T1000 (cell line): ENCODE measurements at regions not wholly inside any gene's neighbourhood (a gene's known extent, or its start where the extent isn't known, plus 50 kb on each side); places are given as distances from the start of the nearest gene placed in this dataset.
"Not testable (repeated sequence)": the region's sequence is repeated elsewhere in the genome, so short reads cannot be mapped to it uniquely, and the experiment has no call there.

Experiments
- DNase-seq: peaks from one replicate; lab custom pipeline; 2025; ENCODE audit warnings: mixed read lengths; lab: John Stamatoyannopoulos, UW

DNA sequence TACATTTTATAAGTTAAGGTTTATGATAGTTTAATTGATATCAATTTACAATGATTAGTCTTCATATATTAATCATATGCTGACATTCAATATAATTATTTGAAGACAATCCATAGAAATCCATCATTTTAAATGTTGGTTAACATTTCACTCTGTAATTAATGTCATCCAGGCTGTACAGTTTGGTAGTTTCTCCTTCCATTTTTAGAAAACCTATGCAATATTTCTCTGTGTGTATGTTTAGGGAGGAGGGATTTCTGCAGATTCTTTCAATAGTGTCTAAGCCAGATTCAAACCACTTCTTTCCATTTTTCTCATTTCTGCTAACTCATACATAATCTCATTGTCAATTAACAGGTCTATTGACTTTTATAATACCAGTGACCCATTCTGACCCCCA lies 1159.0 kb upstream of the ATXN8OS start:
- no peak for DNase-seq

DNA sequence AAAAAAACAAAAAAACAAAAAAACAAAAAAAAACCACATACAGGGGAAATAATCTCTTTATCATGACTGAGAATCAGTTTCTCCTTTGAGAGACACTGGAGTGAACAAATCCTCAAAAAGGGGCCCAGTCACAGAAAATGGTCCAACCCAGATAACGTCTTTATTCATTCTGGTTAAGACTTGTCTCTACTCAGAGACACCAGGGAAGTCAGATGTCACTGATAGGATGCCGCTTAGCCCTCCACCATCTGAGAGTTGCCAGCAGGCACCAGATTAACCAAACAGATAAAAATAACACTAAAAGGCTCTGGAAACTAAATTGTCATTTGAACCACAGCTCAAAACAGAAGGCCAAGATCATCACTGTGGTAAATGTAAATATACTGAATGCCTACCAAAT lies 1163.4 kb upstream of the ATXN8OS start:
- DNase-seq, result no peak

DNA sequence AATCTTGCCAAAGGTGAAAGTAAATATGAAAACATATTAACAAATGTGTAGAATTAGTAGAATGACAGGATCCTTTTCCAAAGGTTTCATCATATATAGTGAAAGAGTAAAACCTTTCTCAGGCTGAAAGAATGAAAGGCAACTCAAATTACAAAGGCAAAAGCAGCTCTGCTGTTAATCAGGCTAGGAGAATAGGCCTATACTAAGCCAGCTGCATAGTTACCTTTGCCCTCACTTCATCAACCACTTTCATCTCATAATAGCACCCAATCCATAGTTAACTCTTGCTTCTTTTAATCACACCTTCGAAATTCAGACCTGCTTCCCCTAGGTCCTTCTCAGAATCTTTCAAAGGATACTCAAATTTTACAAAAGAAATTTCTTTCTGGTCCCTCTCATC lies 1167.6 kb upstream of the ATXN8OS start:
- DNase-seq, result no peak

DNA sequence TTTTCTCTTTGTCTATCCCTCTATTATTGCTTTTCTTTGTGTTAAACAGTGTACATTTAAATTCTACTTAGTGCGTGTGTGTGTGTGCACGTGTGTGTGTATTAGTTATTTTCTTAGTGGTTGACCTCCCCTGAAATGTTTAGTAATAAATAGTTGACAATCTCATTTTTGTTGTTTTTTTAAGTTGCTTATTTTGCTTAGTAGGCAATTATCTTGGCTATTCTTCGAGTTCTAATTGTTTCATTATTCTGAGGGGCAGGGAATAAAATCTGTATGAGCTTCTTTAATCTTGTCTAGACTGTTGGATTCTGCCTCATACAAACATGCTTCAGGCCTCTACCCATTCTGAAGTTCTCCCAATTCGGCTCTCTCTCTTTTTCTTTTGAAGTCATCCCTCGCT lies 1169.0 kb upstream of the ATXN8OS start:
- DNase-seq, result no peak

DNA sequence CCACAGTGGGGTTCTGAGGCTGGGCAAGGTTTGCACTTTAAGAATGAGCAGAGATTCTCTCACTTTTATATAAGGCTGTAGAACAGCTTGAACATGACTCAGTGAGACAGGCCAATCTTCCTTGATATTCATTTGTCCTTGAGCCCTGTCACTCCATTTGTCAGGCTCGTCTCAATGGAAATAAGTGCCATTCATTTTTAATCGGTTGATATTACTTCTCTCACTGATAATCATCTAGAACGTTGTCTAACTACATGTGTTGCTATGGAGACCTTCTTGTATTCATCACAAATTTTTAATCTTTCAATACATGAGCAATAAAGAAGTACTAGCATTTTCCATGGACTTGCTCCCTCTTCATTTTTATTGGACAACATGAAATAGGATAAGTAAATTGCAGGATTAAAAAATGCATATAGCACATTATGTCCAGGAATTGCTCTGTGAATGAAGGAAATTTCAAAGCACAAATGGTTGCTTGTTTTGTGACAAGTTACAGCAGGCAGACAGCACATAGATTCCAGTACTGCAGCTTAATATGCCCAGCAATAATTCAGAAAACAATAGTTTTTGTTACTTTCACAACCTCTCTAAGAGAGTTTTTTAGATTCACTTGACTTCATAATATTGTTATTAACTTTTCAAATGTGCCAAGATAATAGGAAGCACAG lies 1178.4 kb upstream of the ATXN8OS start:
- no peak for DNase-seq

DNA sequence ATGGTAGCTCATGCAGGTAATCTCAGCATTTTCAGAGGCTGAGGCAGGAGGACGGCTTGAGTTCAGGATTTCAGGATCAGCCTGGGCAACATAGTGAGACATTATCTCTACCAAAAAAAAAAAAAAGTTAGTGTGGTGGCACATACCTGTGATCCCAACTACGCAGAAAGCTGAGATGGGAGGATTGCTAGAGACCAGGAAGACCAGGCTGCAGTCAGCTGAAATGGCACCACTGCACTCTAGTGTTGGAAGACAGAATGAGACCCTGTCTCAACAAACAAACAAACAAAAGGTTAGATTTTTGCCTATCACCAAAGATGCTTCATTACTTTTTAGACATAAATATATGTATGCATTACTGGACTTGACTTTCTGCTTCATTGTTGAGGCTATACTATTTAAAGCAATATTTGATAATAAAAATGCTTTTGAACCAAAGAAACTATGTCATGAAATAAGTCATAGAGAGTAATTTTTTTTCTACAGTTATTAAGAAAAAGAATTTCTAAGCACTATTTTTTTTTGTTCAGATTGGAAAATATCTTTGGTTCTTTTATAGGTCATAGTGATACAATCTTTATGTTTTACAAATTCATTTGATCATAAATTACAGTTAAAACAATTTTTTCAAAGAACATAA lies 1180.1 kb upstream of the ATXN8OS start:
- no peak for DNase-seq

DNA sequence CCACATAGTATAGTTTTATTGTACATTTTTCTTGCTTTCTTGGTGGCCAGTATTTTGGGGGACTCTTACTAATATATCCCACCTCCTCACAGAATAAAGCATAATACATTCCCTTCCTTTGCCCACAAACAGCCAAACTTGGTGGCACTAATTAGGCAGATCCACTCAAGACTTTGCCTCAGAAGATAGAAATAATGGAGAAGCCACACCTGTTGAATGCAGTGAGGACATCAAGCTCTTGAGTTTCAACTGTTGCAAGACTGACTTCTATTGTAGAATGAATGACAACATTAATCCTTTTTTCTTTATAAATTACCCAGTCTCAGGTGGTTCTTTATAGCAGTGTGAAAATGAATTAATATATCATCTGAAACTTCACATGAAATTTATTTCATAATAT lies 1183.6 kb upstream of the ATXN8OS start:
- no peak for DNase-seq

DNA sequence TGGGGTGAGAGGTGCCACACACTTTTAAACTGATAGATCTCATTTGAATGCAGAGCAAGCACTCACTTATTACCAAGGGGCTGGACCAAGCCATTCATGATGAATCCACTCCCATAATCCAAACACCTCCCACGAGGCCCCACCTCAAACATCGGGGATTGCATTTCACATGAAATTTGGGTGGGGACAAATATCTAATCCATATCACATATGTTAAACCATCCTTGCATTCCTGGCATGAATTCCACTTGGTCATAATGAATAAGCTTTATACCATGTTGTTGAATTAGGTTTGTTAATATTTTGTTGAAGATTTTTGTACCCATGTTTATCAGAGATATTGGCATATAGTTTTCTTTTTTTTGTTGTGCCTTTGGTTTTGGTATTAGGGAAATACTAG lies 1198.7 kb upstream of the ATXN8OS start:
- no peak for DNase-seq

DNA sequence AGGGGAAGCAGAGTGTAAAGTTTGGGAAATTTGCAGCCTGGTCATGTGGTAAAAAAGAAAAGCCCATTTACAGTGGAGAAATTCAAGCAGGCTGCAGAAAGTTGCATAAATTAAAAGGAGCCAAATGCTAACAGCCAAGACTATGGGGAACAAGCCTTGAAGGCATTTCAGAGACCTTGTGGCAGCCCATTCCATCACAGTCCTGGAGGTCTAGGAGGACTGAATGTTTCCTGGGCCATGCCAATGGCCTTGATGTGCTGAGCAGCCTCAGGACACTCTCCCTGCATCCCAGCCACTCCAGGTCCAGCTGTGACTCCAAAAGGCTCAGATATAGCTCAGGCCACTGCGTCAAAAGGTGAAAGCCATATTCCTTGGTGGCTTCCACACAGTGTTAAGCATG lies 1202.4 kb upstream of the ATXN8OS start:
- DNase-seq, result no peak

DNA sequence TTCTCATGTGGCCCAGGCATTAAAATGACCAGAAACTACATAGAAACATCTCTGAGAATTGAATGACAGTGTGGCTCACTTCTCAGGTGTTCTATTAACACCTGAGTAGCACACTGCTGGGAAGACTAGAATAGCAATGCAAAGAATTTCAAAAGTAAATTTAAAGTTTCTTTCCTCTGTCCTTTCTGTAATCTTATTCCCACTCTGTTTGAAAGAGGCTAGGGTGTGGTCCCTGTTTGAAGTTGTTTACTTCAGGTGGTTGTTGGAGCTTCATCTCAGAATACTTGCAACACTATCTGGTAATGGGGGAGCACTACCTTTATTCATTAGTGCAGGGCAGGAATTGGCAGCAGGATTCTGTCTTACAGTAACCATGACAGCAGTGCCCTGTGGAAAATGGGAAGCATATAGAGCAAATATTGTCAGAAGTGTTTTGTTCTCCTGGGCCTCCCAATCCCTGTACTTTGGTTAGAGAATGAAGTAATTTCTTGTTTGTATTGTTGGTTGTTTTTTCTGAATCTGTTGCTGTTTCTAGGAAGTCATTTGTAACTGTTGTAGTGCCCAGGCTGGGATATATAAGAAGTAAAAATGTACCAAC lies 1210.2 kb upstream of the ATXN8OS start:
- DNase-seq, result no peak

DNA sequence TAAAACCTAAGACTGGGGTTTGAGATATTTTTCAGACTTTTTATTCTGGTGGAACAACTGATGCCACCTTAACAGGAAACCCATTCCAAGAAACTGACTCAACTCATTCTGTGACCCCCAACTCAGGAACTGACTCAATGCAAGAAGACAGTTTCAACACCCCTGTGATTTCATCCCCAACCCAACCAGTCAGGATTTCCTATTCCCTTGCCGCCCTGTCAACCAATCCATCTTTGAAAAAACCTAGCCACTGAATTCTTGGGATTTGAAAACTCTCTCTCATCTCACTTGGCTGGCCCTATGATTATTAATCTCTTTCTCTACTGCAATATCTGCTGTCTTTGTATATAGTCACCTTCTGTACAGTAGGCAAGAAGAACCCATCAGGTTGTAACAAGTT lies 1211.9 kb upstream of the ATXN8OS start:
- no peak for DNase-seq

DNA sequence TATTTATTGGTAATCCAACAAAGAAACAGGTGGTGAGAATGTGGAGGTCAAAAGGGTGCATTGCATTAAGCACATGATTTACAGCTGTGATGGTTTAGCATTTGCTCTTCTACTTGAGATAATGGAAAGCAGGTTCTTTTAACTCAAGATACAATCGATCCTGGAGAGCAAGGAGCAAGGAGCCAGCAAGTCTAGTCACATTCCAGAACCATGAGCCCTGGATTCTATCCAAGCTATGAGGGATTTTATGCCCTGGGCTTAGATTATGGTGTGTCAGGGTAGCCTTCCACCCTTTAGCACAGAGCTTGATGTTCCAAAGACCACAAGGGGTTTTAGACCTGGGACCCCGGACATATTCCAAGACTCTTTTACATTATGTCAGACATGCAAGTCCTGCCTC lies 1213.9 kb upstream of the ATXN8OS start:
- not testable (repeated sequence) for DNase-seq

DNA sequence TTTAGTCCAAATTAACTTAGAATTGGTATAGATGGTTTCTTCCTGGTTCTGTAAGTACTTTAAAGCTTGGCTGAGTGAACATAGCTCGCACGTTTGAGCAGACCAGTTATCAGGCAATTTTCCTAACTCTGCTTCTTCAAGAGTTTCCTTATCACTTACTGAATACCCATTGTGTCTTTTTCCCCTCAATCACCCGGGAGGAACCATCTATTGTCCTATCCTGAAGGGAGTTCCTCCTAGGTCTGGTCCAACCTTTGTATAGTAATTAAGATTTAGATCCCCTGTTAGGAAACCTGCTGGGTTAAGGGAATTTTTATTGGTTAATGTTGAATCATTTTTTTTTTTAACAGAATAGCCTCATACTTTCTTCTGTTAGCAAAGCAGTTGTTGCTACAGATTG lies 1215.0 kb upstream of the ATXN8OS start:
- not testable (repeated sequence) for DNase-seq

DNA sequence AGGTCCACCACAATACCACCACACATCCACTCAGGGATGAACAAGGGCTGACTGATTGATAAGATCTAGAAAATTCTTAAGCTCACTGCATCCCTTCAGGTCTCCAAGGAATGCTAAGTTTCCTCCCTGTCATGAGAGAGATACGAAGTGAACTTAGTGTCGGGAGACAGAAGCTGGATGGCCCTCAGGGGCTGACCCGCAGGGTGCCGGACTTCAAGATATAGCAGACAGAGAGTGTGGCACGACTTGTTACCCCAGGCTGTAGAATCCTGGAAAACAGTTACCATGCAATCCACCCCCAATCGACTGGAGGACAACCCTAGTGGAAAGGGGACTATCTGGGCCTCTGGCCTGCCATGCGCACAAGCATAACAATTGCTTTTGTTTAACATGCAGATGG lies 1217.5 kb upstream of the ATXN8OS start:
- DNase-seq, result not testable (repeated sequence)

DNA sequence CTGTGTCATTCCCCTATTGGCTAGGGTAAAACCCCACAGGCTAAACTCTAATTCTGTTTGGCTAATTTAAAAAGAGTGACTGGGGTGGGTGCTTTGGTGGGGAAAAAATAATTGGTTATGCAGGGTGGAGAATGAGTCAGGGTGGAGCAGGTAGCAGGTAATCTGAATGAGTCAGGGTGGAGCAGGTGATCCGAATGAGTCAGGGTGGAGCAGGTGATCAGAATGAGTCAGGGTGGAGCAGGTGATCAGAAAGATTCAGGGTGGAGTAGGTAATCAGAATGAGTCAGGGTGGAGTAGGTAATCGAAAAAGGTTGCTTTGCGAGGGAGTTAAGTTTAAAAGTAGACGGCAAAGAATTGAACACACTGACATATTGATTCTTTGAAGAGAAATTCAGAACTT lies 1218.8 kb upstream of the ATXN8OS start:
- DNase-seq, result no peak

DNA sequence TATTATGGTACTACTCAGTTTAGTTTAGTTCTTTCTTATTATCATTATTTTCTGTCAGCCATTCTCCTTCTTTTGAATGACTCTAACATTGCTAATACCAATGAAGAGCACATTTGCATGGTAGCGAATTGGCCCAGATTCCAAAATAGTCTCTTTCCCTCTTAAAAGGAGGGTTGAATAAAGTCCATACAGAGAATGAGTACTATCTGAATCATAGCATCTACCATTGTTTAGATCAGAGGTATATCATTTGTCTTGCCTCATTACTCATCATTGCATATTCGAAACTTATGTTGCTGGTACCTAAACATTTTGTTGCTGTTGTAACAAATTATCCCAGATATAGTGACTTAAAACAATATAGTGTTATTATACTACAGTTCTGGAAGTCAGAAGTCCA lies 1235.3 kb upstream of the ATXN8OS start:
- no peak for DNase-seq

DNA sequence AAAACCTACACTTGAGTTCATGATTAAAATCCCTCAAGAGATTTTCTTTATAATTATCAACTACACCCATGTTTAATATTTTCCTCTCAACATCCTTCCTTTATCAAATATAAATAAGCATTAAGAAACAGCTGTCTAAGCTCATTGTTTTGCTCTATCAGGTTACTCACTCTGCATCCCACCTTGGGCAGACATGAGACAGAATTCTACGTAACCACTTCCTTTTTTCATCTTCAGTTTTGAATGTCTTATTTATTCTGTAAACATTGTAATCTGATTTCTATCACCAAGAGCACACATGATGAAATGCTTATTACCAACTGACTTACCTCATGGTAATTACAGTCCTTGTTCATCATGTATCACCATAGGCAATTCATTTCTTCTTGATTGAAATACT lies 1256.6 kb upstream of the ATXN8OS start:
- no peak for DNase-seq

DNA sequence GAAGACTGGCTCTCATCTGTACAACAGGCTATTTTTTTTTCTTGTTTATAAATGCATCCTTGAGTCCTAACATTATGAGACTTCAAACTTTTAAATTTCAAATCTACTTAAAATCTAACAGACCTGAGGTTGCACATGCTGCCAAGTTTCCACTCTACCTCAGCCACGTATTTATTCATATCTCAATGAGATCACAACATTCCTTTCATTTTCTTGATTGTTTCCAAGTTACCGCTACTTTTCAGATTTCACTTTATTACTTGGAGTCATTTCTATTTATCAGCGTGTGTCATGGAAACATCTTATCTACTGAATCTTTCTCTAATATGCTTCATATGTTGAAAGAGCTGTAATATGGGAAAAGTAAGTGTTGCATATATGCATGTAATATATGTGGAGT lies 1257.5 kb upstream of the ATXN8OS start:
- DNase-seq, result no peak

DNA sequence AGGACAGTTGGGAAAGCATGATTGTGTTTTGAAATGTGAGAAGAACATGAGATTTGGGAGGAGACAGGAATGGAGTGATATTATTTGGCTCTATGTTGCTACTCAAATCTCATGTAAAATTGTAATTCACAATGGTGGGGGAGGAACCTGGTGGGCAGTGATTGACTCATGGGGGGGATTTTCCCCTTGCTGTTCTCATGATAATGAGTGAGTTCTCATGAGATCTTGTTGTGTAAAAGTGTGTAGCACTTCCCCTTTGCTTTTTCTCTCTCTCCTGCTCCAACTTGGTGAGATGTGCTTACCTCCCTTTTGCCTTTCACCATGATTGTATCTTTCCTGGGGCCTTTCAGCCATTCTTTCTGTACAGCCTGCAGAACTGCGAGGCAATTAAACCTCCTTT lies 1261.0 kb upstream of the ATXN8OS start:
- no peak for DNase-seq

DNA sequence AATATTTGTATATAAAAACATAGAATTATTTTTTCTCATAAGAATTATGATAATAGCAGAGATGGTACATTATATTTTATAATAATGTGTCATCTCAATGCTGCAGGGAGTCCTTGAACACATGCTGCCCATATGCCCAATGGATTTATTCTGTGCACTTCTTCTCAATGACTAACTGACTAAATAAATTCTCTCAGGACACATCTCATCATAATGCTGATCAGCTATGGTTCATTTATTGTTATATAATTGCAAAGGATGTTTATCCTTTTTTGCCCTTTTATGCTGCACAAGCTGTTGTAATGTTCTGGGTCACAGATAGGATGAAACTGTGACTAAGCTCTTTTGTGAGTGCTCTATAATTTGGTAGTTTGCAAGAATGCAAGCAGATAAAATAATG lies 1273.3 kb upstream of the ATXN8OS start:
- DNase-seq, result no peak

DNA sequence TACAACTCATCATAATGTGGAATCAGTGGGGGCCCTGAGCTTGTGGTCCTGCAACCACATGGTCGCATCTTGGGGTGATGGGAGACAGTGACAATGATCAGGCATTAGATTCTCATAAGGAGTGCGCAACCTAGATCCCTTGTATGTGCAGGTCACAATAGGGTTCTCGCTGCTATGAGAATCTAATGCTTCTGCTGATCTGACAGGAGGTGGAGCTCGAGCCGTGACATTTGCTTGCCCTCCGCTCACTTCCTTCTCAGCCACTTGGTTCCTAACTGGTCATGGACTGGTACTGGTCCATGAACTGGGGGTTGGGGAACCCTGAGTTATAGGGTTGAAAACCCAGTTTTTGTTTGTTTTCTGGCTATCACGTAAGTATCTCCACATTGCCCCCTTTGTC lies 1290.9 kb upstream of the ATXN8OS start:
- DNase-seq, result no peak

DNA sequence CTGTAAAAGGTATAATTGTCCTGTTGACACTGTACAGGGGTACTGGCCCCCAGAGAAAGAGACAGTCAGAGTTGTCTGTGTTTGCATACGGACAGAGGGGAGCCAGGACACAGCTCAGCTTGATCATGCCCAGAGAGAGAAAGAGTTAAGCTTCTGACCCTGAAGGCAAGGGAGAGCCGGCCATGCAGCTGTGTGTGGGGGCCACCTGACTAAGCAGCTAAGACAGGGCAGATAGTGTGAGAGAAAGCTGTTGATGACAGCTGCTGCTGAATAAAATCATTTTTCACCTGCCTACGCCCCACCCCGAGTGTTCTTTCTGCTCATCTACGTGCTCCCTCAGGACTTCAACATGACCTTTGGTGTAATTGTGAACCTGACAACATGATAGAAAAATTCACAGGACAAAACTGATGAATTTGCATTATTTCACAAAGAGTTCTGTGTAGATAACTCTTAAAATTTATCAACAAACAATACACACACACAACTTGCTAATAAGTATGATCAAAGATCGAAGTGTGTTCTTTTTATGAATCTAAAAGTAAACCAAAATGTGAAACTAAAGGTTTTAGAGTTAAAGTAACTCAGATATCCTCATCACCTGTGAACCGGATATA lies 1294.3 kb upstream of the ATXN8OS start:
- DNase-seq, result no peak

DNA sequence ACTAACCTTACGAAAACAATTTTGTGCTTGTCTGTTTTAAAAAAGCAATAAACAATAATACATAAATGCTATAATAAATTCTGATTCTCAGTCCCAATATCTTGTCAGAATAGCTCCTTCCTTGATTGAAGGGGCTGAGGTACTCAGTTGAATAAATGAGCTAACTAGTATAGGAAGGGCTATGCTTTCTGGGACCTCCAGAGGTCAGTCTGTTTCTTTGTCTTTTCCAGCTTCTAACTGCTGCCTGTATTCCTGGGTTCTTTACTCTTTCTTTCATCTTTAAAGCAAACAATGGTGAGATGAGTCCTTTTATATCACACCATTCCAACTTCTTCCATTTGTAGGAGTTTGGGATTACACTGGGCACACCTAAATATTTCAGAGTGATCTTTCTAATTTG lies 1297.0 kb upstream of the ATXN8OS start:
- DNase-seq, result no peak
